ENCODE measurements at regions not wholly inside any gene's neighbourhood (a gene's known extent, or its start where the extent isn't known, plus 50 kb on each side); places are given as distances from the start of the nearest gene placed in this dataset.

DNA sequence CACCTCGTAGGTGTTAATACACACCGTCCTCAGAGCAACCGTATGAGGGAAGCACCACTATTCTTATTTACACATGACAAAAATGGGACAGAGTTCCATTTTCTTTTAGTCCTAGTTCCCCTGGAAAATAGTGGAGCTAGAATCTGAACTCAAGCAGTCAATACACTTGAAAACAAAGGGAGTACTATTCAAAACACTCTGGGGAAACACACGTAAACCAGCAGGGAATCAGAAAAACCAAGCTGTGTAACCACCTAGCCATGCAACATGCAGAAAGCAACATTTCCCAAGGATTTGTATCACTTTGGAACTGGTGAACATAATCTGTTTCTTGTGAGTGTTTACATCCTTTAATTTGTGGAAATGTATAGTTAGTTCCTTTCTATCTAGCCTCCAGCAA lies 208.2 kb downstream of the UBE2E3 start:
- DNase-seq (ENCODE audit: low spot score), result no peak

DNA sequence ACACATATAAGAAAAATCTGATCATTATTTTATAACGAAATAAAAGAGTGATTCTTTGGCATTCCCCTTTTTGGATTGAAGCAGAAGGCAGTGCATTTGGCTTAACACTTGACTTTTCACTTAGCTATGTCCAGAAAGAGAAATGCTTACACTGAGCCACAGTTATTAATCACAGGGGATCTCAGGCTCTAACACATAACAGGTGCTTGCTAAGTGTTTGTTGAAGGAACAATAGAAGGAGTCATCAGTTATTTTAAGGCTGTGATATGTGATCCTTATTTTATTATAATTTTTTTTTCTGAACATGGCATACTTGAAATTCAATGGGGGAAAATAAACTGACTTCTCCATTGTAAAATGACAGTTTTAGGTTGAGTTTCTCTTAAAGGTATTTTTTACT lies 209.5 kb downstream of the UBE2E3 start:
- DNase-seq (ENCODE audit: low spot score), result no peak

DNA sequence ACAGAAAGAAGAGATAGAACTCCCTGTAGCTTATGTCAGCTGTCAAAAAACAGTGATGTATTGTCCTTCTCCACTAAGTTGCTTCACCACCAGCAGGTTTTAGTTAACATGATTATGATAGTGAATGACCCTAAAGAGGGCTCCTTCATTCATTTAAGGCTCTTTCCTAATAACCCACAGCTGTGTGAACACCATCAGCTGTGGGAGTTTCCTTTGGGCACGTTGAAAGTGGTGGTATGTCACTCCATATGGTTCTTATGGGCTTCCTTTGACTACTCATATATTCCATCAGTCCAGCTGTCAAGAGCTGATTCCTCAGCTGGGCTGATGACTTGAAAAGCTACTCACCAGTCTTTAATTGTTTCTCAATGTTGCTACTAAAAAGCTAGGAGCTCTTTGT lies 210.3 kb downstream of the UBE2E3 start:
- no peak for DNase-seq (ENCODE audit: low spot score)

DNA sequence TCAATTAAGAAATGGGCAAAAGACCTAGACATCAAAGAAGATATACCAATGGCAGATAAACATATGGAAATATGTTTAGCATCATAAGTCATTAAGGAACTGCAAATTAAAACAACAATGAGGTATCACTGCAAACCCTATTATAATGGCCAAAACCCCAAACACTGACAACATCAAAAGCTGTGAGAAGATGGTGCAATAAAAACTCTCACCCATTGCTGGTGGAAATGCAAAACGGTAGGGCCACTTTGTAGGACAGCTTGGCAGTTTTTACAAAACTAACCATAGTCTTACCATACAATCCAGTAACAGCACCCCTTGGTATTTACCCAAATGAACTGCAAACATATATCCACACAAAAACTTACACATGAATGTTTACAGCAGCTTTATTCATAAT lies 213.1 kb downstream of the UBE2E3 start:
- DNase-seq (ENCODE audit: low spot score), result no peak

DNA sequence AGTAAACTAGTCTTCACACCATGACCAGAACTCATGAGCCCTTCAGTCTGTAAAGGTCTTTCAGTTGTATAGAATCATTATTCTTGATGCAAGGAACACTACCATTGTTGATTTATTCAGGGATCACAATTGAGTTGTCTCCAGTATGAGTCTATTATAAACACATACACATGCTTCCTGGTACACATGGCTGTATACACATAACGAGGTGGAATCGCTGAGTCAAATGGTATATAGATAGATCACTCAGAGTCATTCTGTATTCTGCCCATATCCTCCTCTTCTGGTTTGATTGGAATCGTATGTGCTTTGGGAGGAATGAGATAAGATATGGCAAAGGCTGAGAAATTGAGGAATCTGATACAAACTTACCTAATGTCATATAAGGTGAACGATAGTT lies 216.0 kb downstream of the UBE2E3 start:
- DNase-seq (ENCODE audit: low spot score), result no peak

DNA sequence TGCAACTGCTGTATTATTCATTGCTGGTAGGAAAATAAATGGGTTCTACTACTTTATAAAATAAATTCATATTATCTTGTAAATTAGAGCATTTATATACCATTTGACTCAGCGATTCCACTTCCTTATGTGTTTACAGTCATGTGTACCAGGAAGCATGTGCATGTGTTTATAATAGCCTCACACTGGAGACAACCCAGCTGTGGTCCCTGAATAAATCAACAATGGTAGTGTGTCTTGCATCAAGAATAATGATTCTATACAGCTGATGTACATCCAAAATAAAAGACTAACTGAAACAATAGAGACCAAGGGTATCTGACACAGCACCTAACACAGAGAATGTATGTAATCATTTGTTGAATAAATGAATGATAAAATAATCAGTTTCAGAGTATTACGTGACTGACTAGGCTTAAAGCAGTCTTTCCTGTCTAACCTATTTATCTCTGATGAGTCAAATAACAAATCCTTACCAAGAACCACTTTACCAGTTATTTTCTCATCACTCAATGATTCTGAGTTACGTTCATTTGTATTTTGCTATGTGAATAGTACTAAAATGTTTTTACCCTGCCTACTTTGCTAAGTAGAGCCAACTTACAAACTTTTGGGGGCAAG lies 216.8 kb downstream of the UBE2E3 start:
- no peak for DNase-seq (ENCODE audit: low spot score)

DNA sequence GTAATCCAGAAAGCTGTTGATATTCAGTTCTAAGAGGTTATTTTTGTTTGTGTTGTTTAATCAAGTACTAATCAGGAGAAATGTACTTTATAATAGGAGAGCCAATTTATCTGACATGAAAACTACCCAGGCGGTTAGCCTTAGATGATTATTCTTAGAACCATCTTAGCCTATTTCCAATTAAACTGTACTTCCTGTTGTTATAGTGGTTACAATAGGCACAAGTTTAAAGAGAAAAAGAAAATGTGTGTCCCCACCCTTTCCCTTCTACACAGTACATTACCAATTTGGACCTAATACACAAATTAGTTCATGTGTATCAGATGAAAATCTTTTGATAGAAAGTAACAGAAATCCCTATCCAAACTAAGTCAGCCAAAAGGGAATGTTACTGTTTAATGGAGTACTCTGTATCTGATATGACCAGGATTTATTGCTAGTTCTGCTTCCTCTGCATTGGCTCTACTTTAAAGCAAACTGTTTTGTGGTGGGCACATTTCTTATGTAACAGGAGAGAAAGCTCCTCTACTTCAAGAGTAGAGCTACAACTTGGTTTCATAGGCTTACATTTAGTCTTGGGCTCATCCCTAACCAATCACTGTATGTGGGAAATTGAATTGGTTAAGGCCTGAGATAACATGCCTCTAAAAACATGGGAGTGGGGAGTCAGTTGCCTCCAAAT lies 217.9 kb downstream of the UBE2E3 start:
- no peak for DNase-seq (ENCODE audit: low spot score)

DNA sequence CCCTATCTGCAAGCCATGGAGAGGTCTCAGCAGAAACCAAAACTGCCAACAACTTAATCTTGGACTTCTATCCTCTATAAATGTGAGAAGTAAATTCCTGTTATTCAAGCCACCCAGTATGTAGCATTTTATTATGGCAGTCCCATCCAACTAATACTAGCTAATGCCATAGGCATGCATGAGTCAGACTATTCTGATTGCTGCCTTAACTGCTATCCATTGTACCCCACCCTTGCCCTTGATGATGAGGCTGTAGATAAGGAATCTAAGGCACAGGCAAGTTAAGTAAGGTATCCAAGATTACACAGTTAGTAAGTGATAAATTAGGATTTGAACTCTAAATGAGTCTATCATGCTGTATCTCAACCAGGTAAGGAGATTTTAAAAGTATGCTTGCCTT lies 223.0 kb downstream of the UBE2E3 start:
- DNase-seq (ENCODE audit: low spot score), result peak; percentile 33

DNA sequence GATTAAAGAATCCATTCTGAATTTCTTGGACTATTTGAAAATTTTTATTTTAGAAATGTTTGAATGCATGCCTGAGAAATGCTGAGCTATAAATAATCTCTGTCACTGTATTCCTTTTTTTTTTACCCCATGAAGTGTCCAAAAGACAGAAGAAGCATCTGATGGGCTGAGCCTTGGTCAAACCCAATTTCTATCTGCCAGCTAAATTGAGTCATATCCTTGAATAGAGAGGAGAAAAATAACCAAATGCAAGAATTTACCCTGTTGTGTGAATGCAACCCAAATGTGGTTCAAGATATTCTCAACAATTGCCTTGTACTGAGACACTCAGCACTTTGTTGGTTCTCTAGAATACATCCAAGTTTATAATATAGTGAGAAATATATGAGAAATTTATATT lies 223.5 kb downstream of the UBE2E3 start:
- no peak for DNase-seq (ENCODE audit: low spot score)

DNA sequence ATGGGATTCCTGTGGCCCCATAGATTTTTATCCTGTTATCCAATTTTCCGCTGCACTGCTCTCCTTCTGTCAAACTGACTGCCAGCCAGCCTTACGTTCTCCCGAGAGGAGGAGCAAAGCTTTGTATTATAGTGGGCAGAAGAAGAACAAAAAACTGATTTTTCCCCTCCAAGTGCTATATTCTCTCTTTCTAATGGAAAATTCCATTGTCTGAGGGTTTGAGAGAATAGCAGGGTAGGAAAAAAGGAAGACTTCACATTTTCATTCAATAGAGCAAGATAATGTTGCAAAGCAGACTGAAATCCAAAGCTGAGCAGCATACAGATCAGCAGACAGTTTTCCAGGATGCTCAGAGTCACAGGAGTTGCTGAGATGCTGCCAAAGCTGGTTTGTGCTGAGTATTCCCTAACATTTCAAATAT lies 238.0 kb downstream of the UBE2E3 start:
- DNase-seq (ENCODE audit: low spot score), result no peak

DNA sequence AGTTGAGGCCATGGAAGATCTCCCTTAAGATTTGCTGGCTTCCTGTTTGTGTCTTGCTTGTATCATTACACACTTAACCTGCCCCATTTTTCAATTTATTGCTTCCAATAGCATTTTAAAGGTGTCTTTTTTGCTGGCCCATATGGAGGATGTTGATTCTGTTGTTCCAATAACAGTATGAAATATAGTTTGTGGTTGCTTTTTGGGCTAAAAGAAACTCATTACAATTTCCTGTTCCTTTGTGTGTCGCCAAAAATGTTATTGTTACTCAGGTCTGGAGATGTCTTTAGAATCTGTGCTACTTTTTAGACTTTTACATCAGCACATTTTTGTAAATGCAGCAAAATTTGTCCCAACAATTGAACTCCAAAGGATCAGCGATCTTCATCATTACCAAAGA lies 234.0 kb upstream of the ITGA4 start:
- no peak for DNase-seq (ENCODE audit: low spot score)

DNA sequence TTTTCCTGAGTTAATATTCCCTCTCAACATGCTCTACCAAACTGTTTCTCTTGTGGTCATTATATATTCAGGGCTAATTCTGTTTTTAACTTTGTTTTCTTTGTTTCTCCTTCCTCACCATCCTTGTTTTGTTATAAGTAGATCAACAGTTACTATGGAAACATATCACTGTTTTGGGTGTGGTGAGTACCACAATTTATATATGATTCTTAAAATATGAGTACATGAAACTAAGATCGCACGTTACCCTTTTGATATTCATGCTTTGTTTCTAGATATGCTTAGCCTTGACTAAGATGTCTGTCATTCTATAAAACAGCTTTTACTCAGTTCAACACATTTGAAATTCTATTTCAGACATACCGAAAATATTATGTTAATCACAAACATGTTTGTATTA lies 232.3 kb upstream of the ITGA4 start:
- no peak for DNase-seq (ENCODE audit: low spot score)

DNA sequence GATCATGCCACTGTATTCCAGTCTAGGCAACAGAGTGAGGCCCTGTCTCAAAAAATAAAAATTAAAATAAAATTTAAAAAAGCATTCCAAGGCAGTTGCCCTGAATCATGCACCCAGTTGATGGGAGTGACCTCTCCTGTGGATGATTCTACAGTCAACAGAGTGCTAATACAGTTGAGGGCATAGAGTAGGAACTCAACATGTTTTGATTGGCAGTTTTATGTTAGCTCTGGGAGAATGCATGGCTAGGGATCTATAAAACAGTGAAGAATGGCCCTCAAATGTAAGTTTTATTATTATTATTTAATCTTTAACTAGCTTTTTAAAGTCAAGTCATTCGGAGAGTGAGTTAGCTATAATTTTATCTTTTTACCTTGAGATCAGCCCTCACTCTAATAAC lies 228.5 kb upstream of the ITGA4 start:
- DNase-seq (ENCODE audit: low spot score), result no peak

DNA sequence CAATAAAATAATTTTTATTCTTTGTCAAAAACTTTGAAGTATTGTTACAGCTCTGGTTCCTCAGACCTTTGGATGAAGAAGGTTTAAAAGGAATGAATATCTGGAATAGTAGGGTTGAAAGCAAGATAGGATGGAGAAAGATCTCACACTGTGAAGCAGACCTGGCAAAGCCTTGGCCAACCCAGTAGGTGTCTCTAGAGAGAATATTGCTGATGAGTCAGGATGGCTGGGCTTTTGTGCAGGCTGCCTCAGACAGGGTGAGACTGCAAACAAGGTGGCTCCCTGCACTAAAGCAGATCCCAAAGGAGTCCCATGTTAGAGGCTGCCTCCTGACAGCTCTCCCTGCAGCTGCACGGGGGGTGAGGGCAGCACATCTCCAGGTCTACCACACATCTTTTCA lies 226.0 kb upstream of the ITGA4 start:
- DNase-seq (ENCODE audit: low spot score), result no peak

DNA sequence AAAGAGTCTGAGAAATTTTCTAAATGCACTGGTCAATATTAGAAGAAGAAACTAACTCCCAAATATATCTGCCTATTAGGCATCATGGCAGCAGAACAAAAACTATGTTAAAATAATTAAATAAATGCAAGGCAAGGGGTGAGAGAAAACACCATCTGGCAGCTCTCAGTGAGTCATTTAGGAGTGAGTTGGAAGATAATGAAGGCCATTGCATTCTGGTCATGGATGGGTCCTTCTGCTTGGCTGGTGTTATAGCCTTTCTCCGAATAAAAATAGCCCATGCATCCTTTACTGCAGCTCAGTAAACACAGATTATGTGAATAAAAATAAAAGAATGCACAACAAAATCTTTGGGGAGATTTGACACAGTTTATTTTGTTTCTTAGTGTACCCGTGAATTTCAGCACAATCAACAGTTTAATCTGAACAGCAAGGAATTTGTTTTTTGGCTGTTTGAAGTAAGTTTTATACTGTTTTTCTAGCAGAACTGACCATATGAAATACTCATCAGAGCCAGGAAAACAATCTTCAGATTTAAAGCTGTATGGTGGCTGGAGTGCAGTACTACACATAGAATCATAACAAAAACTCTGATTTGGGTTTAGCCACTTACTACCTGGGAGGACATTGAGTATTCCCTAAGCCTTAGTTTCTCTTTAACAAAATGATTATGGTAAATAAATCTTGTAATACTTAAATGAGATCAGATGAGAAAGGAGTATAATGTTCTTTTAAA lies 225.1 kb upstream of the ITGA4 start:
- no peak for DNase-seq (ENCODE audit: low spot score)

DNA sequence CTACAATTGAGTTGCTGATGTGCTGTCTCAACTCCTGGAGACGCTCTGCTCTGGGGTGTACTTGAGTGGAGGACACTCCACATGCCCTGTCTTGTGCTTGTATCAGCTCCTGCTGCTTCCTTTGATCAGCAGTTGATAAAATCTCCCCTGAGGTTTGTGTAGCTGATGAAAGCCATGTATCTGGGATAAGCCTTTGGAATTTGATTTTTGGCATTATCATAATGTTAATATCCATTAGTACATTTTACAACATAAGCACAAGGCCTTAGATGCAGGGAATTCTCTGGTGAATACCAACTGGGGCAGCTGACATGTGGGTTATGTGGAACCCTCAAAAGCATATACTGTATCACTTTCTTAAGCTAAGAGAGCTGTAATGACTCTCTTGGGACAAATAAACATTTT lies 222.7 kb upstream of the ITGA4 start:
- no peak for DNase-seq (ENCODE audit: low spot score)

DNA sequence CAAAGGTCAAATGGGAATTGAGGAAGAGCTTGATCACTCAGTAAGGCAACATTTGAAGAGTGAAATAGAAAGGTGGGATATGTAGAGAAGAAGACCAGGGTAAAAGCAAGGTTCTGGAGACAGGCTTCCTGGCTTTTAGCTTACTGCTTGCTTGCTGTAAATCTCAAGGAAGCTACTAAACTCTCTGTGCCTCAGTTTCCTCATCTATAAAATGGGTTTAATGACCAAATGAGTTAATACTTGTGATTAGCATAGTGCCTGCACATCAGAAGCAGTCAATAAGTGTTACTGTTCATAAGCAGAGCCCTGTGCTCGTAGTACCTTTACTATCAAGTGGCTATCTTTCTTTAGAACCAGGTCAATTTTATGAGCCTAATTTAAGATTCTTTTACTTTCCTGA lies 222.2 kb upstream of the ITGA4 start:
- DNase-seq (ENCODE audit: low spot score), result no peak

DNA sequence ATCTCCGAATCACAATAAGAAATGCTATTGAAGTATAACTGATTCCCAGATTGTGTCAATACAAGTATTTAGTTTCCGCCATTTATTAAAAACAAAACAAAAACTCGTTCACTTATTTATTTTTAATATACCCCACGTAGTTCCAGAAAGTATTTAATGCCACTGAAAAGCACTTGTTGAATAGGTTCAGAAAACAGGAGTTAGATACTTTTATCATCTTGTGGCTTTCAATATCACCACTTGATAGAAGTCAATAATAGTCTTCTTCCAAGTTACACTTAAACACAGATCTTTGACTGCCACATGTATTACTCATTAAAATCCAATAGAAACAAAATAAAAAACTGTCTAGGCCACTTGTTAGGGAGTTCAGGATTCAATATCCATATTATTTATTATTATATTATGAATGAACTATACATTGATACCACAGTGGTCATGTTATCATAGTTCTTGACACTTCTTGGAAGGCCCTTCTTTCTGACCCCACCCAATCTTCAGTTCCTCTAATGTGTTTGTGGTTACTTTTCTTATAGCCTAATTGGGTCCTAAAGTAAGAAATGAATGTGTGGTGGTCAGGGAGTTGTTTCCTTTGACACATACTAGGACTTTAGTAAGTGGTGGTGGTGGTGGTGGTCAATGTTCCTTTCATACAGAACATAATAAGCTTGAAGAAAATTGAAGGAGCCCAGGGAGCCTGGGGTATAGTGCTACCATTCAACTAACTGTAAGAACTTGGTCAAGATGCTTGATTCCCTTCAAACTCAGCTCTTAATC lies 221.3 kb upstream of the ITGA4 start:
- no peak for DNase-seq (ENCODE audit: low spot score)

DNA sequence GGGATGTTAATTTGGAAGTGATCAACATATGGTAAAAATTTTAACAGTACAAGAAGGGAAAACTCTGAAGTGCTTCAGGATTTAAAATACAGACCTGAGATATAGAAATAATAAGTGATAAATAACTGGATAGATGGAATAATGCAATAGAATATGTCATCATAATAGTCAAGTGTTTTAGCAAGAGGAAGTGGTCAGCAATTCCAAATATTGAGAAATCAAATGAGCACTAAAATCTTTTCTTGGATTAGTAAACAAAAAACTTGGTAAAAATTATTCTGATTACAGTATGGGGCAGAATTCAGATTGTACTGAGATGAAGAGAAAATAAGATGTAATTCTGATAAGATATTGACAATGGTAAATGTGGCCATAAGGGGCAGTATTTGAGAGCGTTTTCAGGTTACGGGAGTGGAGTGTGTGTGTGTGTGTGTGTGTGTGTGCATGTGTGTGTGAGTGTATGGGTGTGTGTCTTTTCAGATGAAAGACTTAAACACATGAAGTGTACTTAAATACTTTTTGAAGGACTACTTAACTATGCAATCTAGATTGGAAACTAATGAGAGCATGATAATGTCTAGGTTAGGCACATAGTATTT lies 217.9 kb upstream of the ITGA4 start:
- peak; percentile 50 for DNase-seq (ENCODE audit: low spot score)

DNA sequence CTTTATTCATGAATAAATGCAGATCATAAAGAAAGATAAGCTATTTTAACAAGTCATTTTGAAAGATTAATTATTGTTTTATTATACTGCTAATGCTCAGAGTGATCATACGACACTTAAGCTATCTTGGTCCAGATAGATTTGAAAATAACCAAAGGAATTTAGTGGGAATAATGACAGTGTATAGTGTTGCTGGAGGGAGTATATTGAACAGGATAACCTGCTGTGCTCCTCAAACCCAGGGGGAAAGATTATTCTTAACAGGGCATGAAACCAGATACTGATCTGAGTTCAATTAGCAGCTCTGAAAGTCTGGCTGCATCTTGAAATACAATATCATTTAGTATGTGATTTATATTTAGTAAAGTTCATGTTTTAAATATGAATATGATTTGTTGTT lies 216.3 kb upstream of the ITGA4 start:
- no peak for DNase-seq (ENCODE audit: low spot score)

DNA sequence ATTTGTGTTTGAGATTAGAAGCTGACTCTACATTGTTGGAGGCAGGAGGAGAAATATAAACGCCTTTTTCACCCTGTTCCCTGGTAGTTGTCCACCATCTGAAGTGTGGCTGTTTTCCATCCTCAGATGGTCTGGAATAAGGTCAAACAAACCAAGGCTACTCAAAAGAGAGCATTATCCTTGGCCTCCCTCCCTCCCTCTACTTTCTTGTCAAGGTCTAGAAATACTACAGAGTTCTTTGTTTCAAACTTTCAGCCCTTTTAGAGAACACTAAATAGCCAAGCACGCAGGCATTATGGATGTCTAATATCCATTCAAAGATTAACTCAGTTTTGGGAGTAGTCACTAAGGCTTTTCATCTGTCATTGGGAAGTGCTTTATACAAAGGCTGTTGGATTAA lies 215.8 kb upstream of the ITGA4 start:
- DNase-seq (ENCODE audit: low spot score), result no peak

DNA sequence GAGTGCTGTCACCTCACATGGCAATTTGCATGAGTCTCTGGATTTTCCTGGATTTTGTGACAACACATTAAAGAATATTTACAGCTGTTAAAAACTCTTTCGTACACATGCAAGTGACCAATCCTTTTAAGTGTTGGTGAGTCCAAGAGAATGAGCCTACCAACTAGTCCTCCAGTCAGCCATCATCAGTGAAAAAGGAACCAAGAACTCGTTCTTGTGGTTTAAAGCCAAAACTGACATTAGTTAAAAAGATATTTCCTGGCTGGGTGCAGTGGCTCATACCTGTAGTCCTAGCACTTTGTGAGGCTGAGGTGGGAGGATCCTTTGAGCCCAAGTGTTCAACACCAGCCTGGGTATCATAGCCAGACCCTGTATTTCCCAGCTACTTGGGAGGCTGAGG lies 215.4 kb upstream of the ITGA4 start:
- no peak for DNase-seq (ENCODE audit: low spot score)
